DMS53 (cell line): ENCODE measurements at regions not wholly inside any gene's neighbourhood (a gene's known extent, or its start where the extent isn't known, plus 50 kb on each side); places are given as distances from the start of the nearest gene placed in this dataset.

Experiments
- DNase-seq: peaks from one replicate; lab custom pipeline; 2025; lab: John Stamatoyannopoulos, UW

GRCh38 chr1:239799617-239800016 lies 292.1 kb upstream of the FMN2 start:
- no peak for DNase-seq

GRCh38 chr1:239800861-239801260 lies 290.8 kb upstream of the FMN2 start:
- no peak for DNase-seq

- no peak for DNase-seq
Observed at GRCh38 chr1:239802275-239802674, 289.4 kb upstream of the FMN2 start.

- DNase-seq, result no peak
Observed at GRCh38 chr1:239803781-239804180, 287.9 kb upstream of the FMN2 start.

- DNase-seq, result no peak
Observed at GRCh38 chr1:239804266-239804665, 287.4 kb upstream of the FMN2 start.

GRCh38 chr1:239805042-239805441 lies 286.6 kb upstream of the FMN2 start:
- DNase-seq, result no peak

- no peak for DNase-seq
Observed at GRCh38 chr1:239805851-239806772, 285.6 kb upstream of the FMN2 start.

GRCh38 chr1:239806897-239807296 lies 284.8 kb upstream of the FMN2 start:
- no peak for DNase-seq

GRCh38 chr1:239807361-239807760 lies 284.3 kb upstream of the FMN2 start:
- DNase-seq, result no peak

GRCh38 chr1:239810061-239810481 lies 281.6 kb upstream of the FMN2 start:
- no peak for DNase-seq

- no peak for DNase-seq
Observed at GRCh38 chr1:239811211-239811885, 280.3 kb upstream of the FMN2 start.

- no peak for DNase-seq
Observed at GRCh38 chr1:239812580-239812979, 279.1 kb upstream of the FMN2 start.

GRCh38 chr1:239814306-239814881 lies 277.3 kb upstream of the FMN2 start:
- DNase-seq, result peak; percentile 62

GRCh38 chr1:239815074-239815473 lies 276.6 kb upstream of the FMN2 start:
- DNase-seq, result no peak

- no peak for DNase-seq
Observed at GRCh38 chr1:239816081-239816782, 275.5 kb upstream of the FMN2 start.

- DNase-seq, result no peak
Observed at GRCh38 chr1:239817276-239817675, 274.4 kb upstream of the FMN2 start.

- no peak for DNase-seq
Observed at GRCh38 chr1:239817801-239818200, 273.9 kb upstream of the FMN2 start.

GRCh38 chr1:239819096-239819495 lies 272.6 kb upstream of the FMN2 start:
- DNase-seq, result peak; percentile 6

GRCh38 chr1:239819756-239820250 lies 271.9 kb upstream of the FMN2 start:
- DNase-seq, result no peak

GRCh38 chr1:239823852-239824251 lies 267.8 kb upstream of the FMN2 start:
- DNase-seq, result no peak

GRCh38 chr1:239826211-239826610 lies 265.5 kb upstream of the FMN2 start:
- no peak for DNase-seq

- DNase-seq, result no peak
Observed at GRCh38 chr1:239826736-239827135, 264.9 kb upstream of the FMN2 start.
